GM12878 (cell line): ENCODE measurements at regions not wholly inside any gene's neighbourhood (a gene's known extent, or its start where the extent isn't known, plus 50 kb on each side); places are given as distances from the start of the nearest gene placed in this dataset.

ENCODE experiments used
- ATAC-seq: fragments of 200-7000 bp; cut with Tn5 transposase; 3 replicates; pipeline ENCODE4 v1.9.1; 2020; ENCODE audit warnings: mild to moderate bottlenecking, moderate library complexity
- BruUV-seq: library from RNA; stranded (reverse); fragments of 400-500 nt; replicated peaks from 2 replicates; lab custom pipeline; 2021; lab: Mats Ljungman, UMichigan
- CTCF ChIA-PET: fragments of 300-600 bp; sonication (Branson Sonifier 250); formaldehyde crosslinking; extraction: SDS; loops from one replicate; lab custom pipeline; 2021; ENCODE audit warnings: inconsistent platforms; lab: Yijun Ruan, JAX
- POLR2A ChIA-PET: fragments of 350-600 bp; formaldehyde crosslinking; extraction: SDS; loops from one replicate; lab custom pipeline; 2021; ENCODE audit warnings: inconsistent platforms; lab: Charles Lee
- RAD21 ChIA-PET: fragments of 300-600 bp; sonication (Branson Sonifier 250); formaldehyde crosslinking; loops from one replicate; lab custom pipeline; 2023; ENCODE audit warnings: antibody characterized with exemption; ENCODE audit not compliant: unreplicated experiment; lab: Charles Lee
- SMC1A ChIA-PET: fragments of 300-600 bp; sonication (Branson Sonifier 250); formaldehyde crosslinking; loops from one replicate; lab custom pipeline; 2023; ENCODE audit not compliant: unreplicated experiment, uncharacterized antibody; lab: Charles Lee
- DNase-seq: peaks from one replicate; pipeline ENCODE4 v3.0.0-alpha.2; 2011; ENCODE audit warnings: low read depth, low spot score
- FAIRE-seq: peaks from 3 replicates; lab custom pipeline; 2011; peaks lifted over from hg19 to GRCh38; lab: Jason Lieb, UNC
- H2AFZ ChIP-seq: 2 replicates; pipeline ENCODE4 v1.6.0; 2011; ENCODE audit warnings: low read depth, low read length, control low read depth; ENCODE audit not compliant: control insufficient read depth
- H3K27ac ChIP-seq: 2 replicates; pipeline ENCODE4 v1.5.1; 2011; ENCODE audit warnings: control low read depth; ENCODE audit not compliant: control insufficient read depth, insufficient read depth
- H3K27me3 ChIP-seq, 2 experiments: replicated peaks in 1 of 2; 2 replicates each; pipeline versions ENCODE4 v1.6.0 to v1.6.1; 2011; ENCODE audit warnings: low read length in 1 of 2; ENCODE audit not compliant: control insufficient read depth in 2 of 2, insufficient read depth in 2 of 2
- H3K36me3 ChIP-seq, 2 experiments: 2 replicates each; pipeline ENCODE4 v1.5.1; 2011; ENCODE audit warnings: low read length in 1 of 2; ENCODE audit not compliant: control insufficient read depth in 2 of 2, insufficient read depth in 2 of 2
- H3K4me1 ChIP-seq: 2 replicates; pipeline ENCODE4 v1.6.1; 2011; ENCODE audit warnings: mild to moderate bottlenecking, low read length, moderate library complexity, mixed read lengths; ENCODE audit not compliant: control insufficient read depth, insufficient read depth
- H3K4me2 ChIP-seq: 2 replicates; pipeline ENCODE4 v1.6.0; 2011; ENCODE audit warnings: control low read depth; ENCODE audit not compliant: control insufficient read depth, insufficient read depth
- H3K4me3 ChIP-seq: fragments of 200-600 bp; sonication (generic); 2 replicates; pipeline ENCODE4 v1.5.1; 2016
- H3K79me2 ChIP-seq: 2 replicates; pipeline ENCODE4 v1.6.0; 2011; ENCODE audit warnings: low read length; ENCODE audit not compliant: control insufficient read depth, insufficient read depth
- H3K9ac ChIP-seq: 2 replicates; pipeline ENCODE4 v1.8.0; 2011; ENCODE audit warnings: low read length, control low read depth, mixed read lengths; ENCODE audit not compliant: control insufficient read depth, insufficient read depth
- H3K9me3 ChIP-seq: replicated peaks from 3 replicates; pipeline ENCODE4 v1.5.1; 2011; ENCODE audit warnings: mild to moderate bottlenecking, low read length; ENCODE audit not compliant: control insufficient read depth, insufficient read depth
- H4K20me1 ChIP-seq: 2 replicates; pipeline ENCODE4 v1.6.0; 2011; ENCODE audit not compliant: control insufficient read depth, insufficient read depth
- CBFB ChIP-seq: IDR thresholded peaks from 2 replicates; pipeline ENCODE4 v1.6.1; 2016; ENCODE audit warnings: antibody characterized with exemption, low read depth
- DPF2 ChIP-seq: fragments of 450-650 bp; IDR thresholded peaks from 2 replicates; pipeline ENCODE4 v1.6.1; 2017; ENCODE audit warnings: mild to moderate bottlenecking
- EP300 ChIP-seq, 2 experiments: fragments of 150-350 bp in 1 of 2; IDR thresholded peaks; 2 replicates each; pipeline ENCODE4 v1.6.1; 2011 to 2012; ENCODE audit warnings: low read depth in 2 of 2, low read length in 2 of 2, borderline replicate concordance in 1 of 2, improper control_type of control experiment in 1 of 2, inconsistent platforms in 1 of 2; ENCODE audit not compliant: control insufficient read depth in 1 of 2
- FOS ChIP-seq: IDR thresholded peaks from 3 replicates; pipeline ENCODE4 v1.6.1; 2011; ENCODE audit warnings: borderline replicate concordance; ENCODE audit not compliant: insufficient read length; ENCODE audit errors: extremely low read depth
- HDGF ChIP-seq: fragments of 450-650 bp; IDR thresholded peaks from 2 replicates; pipeline ENCODE4 v1.6.1; 2016; ENCODE audit warnings: antibody characterized with exemption
- POLR2AphosphoS5 ChIP-seq: IDR thresholded peaks from 2 replicates; pipeline ENCODE4 v1.6.1; 2011; ENCODE audit warnings: mild to moderate bottlenecking, low read length, inconsistent platforms
- POU2F2 ChIP-seq: IDR thresholded peaks from 3 replicates; pipeline ENCODE4 v1.6.1; 2011; ENCODE audit warnings: low read depth, mild to moderate bottlenecking, low read length, borderline replicate concordance
- RBBP5 ChIP-seq: fragments of 200-600 bp; sonication (generic); conservative IDR thresholded peaks from 2 replicates; pipeline ENCODE4 v1.6.1; 2016
- TCF12 ChIP-seq: IDR thresholded peaks from 2 replicates; pipeline ENCODE4 v1.6.1; 2011; ENCODE audit warnings: low read depth, mild to moderate bottlenecking, low read length
- ZNF24 ChIP-seq: fragments of 450-650 bp; IDR thresholded peaks from 2 replicates; pipeline ENCODE4 v1.6.1; 2017; ENCODE audit warnings: antibody characterized with exemption, mild to moderate bottlenecking
- ZNF622 ChIP-seq: fragments of 450-650 bp; IDR thresholded peaks from 2 replicates; pipeline ENCODE4 v1.6.1; 2017; ENCODE audit warnings: mild to moderate bottlenecking, inconsistent platforms
- WGBS: methylation state at CpG from one replicate; pipeline ENCODE4 v1.1.6; 2016; ENCODE audit warnings: low lambda C conversion rate; ENCODE audit not compliant: insufficient replicate concordance, insufficient coverage; ENCODE audit errors: missing lambda C conversion rate; 5-methylcytosine and 5-hydroxymethylcytosine counted together
- in situ Hi-C: fragments of 300-500 bp; cut with MboI; formaldehyde crosslinking; loops from 9 replicates; pipeline ENCODE4 v1.14.3; 2018; ENCODE audit warnings: mixed read lengths
- intact Hi-C: fragments of 100-400 bp; cut with micrococcal nuclease; formaldehyde crosslinking; loops from one replicate; pipeline ENCODE4 v1.14.2; 2022; ENCODE audit not compliant: unreplicated experiment
- TF ChIP-seq, protein P1 (sequence below): fragments of 450-650 bp; IDR thresholded peaks from 2 replicates; pipeline ENCODE4 v1.6.1; 2017; ENCODE audit warnings: mild to moderate bottlenecking
- TF ChIP-seq, protein P2 (sequence below): fragments of 450-650 bp; IDR thresholded peaks from 2 replicates; pipeline ENCODE4 v1.6.1; 2016; ENCODE audit warnings: mild to moderate bottlenecking, moderate library complexity, borderline replicate concordance

DNA sequence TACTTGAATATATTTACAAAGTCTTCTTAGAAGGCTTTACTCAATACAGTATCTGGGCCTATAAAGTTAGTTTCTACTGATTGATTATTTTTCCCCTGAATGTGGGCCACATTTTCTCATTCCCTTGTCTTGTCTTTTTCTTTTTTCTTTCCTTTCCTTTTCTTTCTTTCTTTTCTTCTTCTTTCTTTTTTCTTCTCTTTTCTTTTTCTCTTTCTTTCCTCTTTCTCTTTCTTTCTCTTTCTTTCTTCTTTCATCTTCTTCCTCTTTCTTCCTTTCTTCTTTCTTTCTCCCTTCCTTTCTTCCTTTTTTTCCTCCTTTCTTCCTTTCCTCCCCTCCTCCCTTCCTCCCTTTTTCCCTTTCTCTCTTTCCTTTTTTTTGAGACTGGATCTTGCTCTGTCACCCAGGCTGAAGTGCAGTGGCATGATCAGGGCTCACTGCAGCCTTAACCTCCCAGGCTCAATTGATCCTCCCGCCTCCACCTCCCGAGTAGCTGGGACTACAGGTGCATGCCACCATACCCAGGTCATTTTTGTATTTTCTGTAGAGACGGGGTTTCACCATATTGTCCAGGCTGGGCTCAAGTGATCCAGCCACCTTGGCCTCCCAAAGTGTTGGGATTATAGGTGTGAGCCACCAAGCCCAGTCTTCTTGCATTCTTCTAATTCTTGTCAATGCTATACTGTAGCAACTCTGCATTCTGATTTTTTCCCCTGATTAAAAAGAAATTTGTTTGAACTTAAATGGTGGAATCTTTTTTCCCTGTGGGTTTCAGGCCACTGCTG lies 133.1 kb upstream of the FBXO11 start:
- H3K27ac ChIP-seq = no peak overlapping the region
- no peaks in the 10 kb centered on the region; the same call in 2 of the 3 replicates for H3K9me3 ChIP-seq
- H3K27me3 ChIP-seq = no peaks in the 10 kb centered on the region
- no peak overlapping the region for H3K9ac ChIP-seq
- no peaks in the 10 kb centered on the region for H3K36me3 ChIP-seq
- BruUV-seq = no TSS peak
- TF ChIP-seq, protein P1, sequence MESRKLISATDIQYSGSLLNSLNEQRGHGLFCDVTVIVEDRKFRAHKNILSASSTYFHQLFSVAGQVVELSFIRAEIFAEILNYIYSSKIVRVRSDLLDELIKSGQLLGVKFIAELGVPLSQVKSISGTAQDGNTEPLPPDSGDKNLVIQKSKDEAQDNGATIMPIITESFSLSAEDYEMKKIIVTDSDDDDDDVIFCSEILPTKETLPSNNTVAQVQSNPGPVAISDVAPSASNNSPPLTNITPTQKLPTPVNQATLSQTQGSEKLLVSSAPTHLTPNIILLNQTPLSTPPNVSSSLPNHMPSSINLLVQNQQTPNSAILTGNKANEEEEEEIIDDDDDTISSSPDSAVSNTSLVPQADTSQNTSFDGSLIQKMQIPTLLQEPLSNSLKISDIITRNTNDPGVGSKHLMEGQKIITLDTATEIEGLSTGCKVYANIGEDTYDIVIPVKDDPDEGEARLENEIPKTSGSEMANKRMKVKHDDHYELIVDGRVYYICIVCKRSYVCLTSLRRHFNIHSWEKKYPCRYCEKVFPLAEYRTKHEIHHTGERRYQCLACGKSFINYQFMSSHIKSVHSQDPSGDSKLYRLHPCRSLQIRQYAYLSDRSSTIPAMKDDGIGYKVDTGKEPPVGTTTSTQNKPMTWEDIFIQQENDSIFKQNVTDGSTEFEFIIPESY = no peak
- TF ChIP-seq POLR2AphosphoS5 (no peak), DPF2 (no peak), EP300 (IDR thresholded peaks at IDR 0.05; ENCODE audit: borderline replicate concordance in 1 of 2, control insufficient read depth in 1 of 2, low read depth in 2 of 2, low read length in 2 of 2) (no peak), RBBP5 (no peak), ZNF24 (no peak), ZNF622 (no peak), TCF12 (no peak), HDGF (no peak), POU2F2 (no peak), CBFB (no peak), FOS (no peak)
- TF ChIP-seq, protein P2, sequence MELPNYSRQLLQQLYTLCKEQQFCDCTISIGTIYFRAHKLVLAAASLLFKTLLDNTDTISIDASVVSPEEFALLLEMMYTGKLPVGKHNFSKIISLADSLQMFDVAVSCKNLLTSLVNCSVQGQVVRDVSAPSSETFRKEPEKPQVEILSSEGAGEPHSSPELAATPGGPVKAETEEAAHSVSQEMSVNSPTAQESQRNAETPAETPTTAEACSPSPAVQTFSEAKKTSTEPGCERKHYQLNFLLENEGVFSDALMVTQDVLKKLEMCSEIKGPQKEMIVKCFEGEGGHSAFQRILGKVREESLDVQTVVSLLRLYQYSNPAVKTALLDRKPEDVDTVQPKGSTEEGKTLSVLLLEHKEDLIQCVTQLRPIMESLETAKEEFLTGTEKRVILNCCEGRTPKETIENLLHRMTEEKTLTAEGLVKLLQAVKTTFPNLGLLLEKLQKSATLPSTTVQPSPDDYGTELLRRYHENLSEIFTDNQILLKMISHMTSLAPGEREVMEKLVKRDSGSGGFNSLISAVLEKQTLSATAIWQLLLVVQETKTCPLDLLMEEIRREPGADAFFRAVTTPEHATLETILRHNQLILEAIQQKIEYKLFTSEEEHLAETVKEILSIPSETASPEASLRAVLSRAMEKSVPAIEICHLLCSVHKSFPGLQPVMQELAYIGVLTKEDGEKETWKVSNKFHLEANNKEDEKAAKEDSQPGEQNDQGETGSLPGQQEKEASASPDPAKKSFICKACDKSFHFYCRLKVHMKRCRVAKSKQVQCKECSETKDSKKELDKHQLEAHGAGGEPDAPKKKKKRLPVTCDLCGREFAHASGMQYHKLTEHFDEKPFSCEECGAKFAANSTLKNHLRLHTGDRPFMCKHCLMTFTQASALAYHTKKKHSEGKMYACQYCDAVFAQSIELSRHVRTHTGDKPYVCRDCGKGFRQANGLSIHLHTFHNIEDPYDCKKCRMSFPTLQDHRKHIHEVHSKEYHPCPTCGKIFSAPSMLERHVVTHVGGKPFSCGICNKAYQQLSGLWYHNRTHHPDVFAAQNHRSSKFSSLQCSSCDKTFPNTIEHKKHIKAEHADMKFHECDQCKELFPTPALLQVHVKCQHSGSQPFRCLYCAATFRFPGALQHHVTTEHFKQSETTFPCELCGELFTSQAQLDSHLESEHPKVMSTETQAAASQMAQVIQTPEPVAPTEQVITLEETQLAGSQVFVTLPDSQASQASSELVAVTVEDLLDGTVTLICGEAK = no peak
- ChIA-PET RAD21 (no interaction called here), CTCF (no interaction called here), SMC1A (no interaction called here), POLR2A (no interaction called here)
- H3K4me2 ChIP-seq = no peak overlapping the region
- DNase-seq (no peak), FAIRE-seq (no peak), ATAC-seq (no peak)
- H3K4me3 ChIP-seq = no peak overlapping the region
- in situ Hi-C loops (no loop called here), intact Hi-C loops (no loop called here)
- 45% methylated on average over 3 of the region's 3 CpGs for WGBS
- H2AFZ ChIP-seq = no peak overlapping the region
- no peaks in the 10 kb centered on the region for H4K20me1 ChIP-seq
- H3K79me2 ChIP-seq = no peaks in the 10 kb centered on the region
- H3K4me1 ChIP-seq = no peaks in the 10 kb centered on the region
